Hepatocyte (in vitro differentiated cells): ENCODE measurements at regions not wholly inside any gene's neighbourhood (a gene's known extent, or its start where the extent isn't known, plus 50 kb on each side); places are given as distances from the start of the nearest gene placed in this dataset.

ENCODE experiments used
- CTCF ChIP-seq: fragments of 200-600 bp; sonication (generic); IDR thresholded peaks from 2 replicates; pipeline ENCODE4 v1.5.1; 2016; ENCODE audit warnings: antibody characterized with exemption, mild to moderate bottlenecking; ENCODE audit not compliant: poor library complexity
- EZH2phosphoT487 ChIP-seq: fragments of 200-600 bp; sonication (generic); IDR thresholded peaks from one replicate; pipeline ENCODE4 v1.6.1; 2018; ENCODE audit warnings: antibody characterized with exemption, mild to moderate bottlenecking, low read depth, moderate library complexity; ENCODE audit not compliant: unreplicated experiment, severe bottlenecking

GRCh38 chr10:70954381-70955176, 66.2 kb upstream of the PCBD1 start:
- TF ChIP-seq EZH2phosphoT487: no peak
- TF ChIP-seq CTCF: no peak
